ENCODE measurements at regions not wholly inside any gene's neighbourhood (a gene's known extent, or its start where the extent isn't known, plus 50 kb on each side); places are given as distances from the start of the nearest gene placed in this dataset.

DNA sequence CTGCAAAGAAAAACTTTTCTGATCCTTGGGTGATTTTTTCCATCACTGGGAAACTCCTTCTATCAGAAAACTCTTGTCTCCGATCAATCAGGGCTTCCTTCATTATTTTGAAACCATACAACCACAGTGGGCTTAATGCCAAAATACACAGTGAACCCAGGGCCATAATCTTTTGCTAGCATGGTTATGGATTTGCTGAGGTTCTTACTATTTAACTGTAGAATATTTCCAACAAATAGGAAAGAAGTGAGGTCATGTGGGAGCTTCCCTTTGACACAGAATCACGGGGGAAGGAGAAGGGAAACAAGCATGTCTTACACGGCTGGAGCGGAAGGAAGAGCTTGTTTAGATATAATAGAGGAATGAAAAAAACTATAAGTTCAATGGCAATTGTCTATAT, 1241.7 kb downstream of the REEP3 start:
- no peaks in the 10 kb centered on the region for H3K9me2 ChIP-seq (replicated peaks; ENCODE audit: insufficient read depth, low read length)
- no peaks in the 10 kb centered on the region for H3K9me3 ChIP-seq (replicated peaks; ENCODE audit: insufficient read depth, low read length)
- H3K27me3 ChIP-seq (replicated peaks; ENCODE audit: insufficient read depth, low read length) = no peaks in the 10 kb centered on the region
- H3K36me3 ChIP-seq (replicated peaks; ENCODE audit: insufficient read depth, low read length) = no peaks in the 10 kb centered on the region
- TF ChIP-seq, protein P1, sequence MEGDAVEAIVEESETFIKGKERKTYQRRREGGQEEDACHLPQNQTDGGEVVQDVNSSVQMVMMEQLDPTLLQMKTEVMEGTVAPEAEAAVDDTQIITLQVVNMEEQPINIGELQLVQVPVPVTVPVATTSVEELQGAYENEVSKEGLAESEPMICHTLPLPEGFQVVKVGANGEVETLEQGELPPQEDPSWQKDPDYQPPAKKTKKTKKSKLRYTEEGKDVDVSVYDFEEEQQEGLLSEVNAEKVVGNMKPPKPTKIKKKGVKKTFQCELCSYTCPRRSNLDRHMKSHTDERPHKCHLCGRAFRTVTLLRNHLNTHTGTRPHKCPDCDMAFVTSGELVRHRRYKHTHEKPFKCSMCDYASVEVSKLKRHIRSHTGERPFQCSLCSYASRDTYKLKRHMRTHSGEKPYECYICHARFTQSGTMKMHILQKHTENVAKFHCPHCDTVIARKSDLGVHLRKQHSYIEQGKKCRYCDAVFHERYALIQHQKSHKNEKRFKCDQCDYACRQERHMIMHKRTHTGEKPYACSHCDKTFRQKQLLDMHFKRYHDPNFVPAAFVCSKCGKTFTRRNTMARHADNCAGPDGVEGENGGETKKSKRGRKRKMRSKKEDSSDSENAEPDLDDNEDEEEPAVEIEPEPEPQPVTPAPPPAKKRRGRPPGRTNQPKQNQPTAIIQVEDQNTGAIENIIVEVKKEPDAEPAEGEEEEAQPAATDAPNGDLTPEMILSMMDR (IDR thresholded peaks at IDR 0.05; ENCODE audit: low read length) = no peak
- H2AFZ ChIP-seq (ENCODE audit: low read length) = no peak overlapping the region
- no peaks in the 10 kb centered on the region for H3F3A ChIP-seq (ENCODE audit: insufficient read depth, low read length)
- H3K4me3 ChIP-seq (ENCODE audit: low read length) = no peak overlapping the region
- H3K79me2 ChIP-seq (ENCODE audit: low read length) = no peaks in the 10 kb centered on the region
- H3K4me2 ChIP-seq (ENCODE audit: low read depth, low read length) = no peak overlapping the region
- no peak for DNase-seq
- H3K27ac ChIP-seq (ENCODE audit: low read length) = no peak overlapping the region
- no peak overlapping the region for H3K9ac ChIP-seq (ENCODE audit: low read length)
- H4K20me1 ChIP-seq (ENCODE audit: insufficient read depth, low read length) = no peaks in the 10 kb centered on the region
- no peaks in the 10 kb centered on the region for H3K4me1 ChIP-seq (ENCODE audit: low read length)

DNA sequence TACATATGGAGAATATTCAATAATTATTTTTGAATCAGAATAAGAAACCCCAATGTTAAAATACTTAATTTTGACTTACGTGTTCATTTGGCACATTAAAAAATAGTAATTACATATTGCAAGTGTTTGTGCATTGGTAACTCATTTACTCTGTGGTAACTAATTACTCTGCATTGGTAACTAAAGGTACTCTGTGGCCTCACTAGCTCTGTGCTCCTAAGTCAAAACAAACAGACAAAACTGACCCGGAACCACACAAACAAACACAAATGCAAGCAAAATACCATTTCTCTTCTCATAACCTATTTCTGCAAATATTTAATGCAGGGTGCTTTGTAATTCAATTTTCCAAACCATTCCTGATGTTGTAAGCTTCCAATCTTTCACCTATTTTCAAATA, 1244.3 kb downstream of the REEP3 start:
- H3K27me3 ChIP-seq (replicated peaks; ENCODE audit: insufficient read depth, low read length) = no peaks in the 10 kb centered on the region
- H3K9ac ChIP-seq (ENCODE audit: low read length) = no peak overlapping the region
- H3K9me3 ChIP-seq (replicated peaks; ENCODE audit: insufficient read depth, low read length) = no peaks in the 10 kb centered on the region
- no peak overlapping the region for H2AFZ ChIP-seq (ENCODE audit: low read length)
- H4K20me1 ChIP-seq (ENCODE audit: insufficient read depth, low read length) = no peaks in the 10 kb centered on the region
- no peaks in the 10 kb centered on the region for H3K9me2 ChIP-seq (replicated peaks; ENCODE audit: insufficient read depth, low read length)
- no peaks in the 10 kb centered on the region for H3K4me1 ChIP-seq (ENCODE audit: low read length)
- H3F3A ChIP-seq (ENCODE audit: insufficient read depth, low read length) = no peaks in the 10 kb centered on the region
- H3K4me2 ChIP-seq (ENCODE audit: low read depth, low read length) = no peak overlapping the region
- H3K79me2 ChIP-seq (ENCODE audit: low read length) = no peaks in the 10 kb centered on the region
- no peak overlapping the region for H3K4me3 ChIP-seq (ENCODE audit: low read length)
- H3K27ac ChIP-seq (ENCODE audit: low read length) = no peak overlapping the region
- no peaks in the 10 kb centered on the region for H3K36me3 ChIP-seq (replicated peaks; ENCODE audit: insufficient read depth, low read length)
- no peak for TF ChIP-seq EZH2phosphoT487 (IDR thresholded peaks at IDR 0.05; ENCODE audit: low read length)
- TF ChIP-seq, protein P1 (IDR thresholded peaks at IDR 0.05; ENCODE audit: low read length) = no peak
- TF ChIP-seq EZH2 (optimal IDR thresholded peaks at IDR 0.05; ENCODE audit: low read depth, low read length) = no peak
- no peak for DNase-seq

- Histone ChIP-seq H3K9me3 (replicated peaks; ENCODE audit: insufficient read depth, low read length) (no peaks in the 10 kb centered on the region), H4K20me1 (ENCODE audit: insufficient read depth, low read length) (no peaks in the 10 kb centered on the region), H3K27ac (ENCODE audit: low read length) (no peak overlapping the region), H3K36me3 (replicated peaks; ENCODE audit: insufficient read depth, low read length) (no peaks in the 10 kb centered on the region), H3K9ac (ENCODE audit: low read length) (no peak overlapping the region), H3K9me2 (replicated peaks; ENCODE audit: insufficient read depth, low read length) (no peaks in the 10 kb centered on the region), H3K4me2 (ENCODE audit: low read depth, low read length) (no peak overlapping the region), H3K79me2 (ENCODE audit: low read length) (no peaks in the 10 kb centered on the region), H2AFZ (ENCODE audit: low read length) (no peak overlapping the region), H3K4me3 (ENCODE audit: low read length) (no peak overlapping the region), H3K4me1 (ENCODE audit: low read length) (no peaks in the 10 kb centered on the region), H3F3A (ENCODE audit: insufficient read depth, low read length) (no peaks in the 10 kb centered on the region), H3K27me3 (replicated peaks; ENCODE audit: insufficient read depth, low read length) (no peaks in the 10 kb centered on the region)
- DNase-seq = no peak
- TF ChIP-seq EZH2 (optimal IDR thresholded peaks at IDR 0.05; ENCODE audit: low read depth, low read length) (no peak), EZH2phosphoT487 (IDR thresholded peaks at IDR 0.05; ENCODE audit: low read length) (no peak)
- TF ChIP-seq, protein P1 (IDR thresholded peaks at IDR 0.05; ENCODE audit: low read length) = no peak
Measured at GRCh38 chr10:64771253-64772050, 1250.3 kb downstream of the REEP3 start.

Data from MM.1S (cell line).